GM23338 (cell line): ENCODE measurements at regions not wholly inside any gene's neighbourhood (a gene's known extent, or its start where the extent isn't known, plus 50 kb on each side); places are given as distances from the start of the nearest gene placed in this dataset.

Experiments
- CREB1 ChIP-seq: fragments of 250-450 bp; sonication (Bioruptor Pico); IDR thresholded peaks from 2 replicates; pipeline ENCODE4 v1.5.0; 2020; ENCODE audit warnings: low read depth, mild to moderate bottlenecking, moderate library complexity
- CTCF ChIP-seq, 2 experiments: fragments of 200-600 bp in 1 of 2; sonication (generic) in 1 of 2; conservative IDR thresholded peaks; 2 replicates each; pipeline versions ENCODE4 v1.5.1 to v1.6.1; 2016 to 2017; ENCODE audit warnings: antibody characterized with exemption in 2 of 2, low read depth in 2 of 2, mild to moderate bottlenecking in 2 of 2, moderate library complexity in 1 of 2
- ETS1 ChIP-seq: IDR thresholded peaks from 2 replicates; pipeline ENCODE4 v1.6.1; 2016; ENCODE audit warnings: antibody characterized with exemption
- EZH2 ChIP-seq: fragments of 200-600 bp; sonication (generic); IDR thresholded peaks from one replicate; pipeline ENCODE4 v1.8.0; 2017; ENCODE audit warnings: antibody characterized with exemption, mild to moderate bottlenecking, low read depth; ENCODE audit not compliant: unreplicated experiment
- EZH2phosphoT487 ChIP-seq: fragments of 200-600 bp; sonication (generic); IDR thresholded peaks from one replicate; pipeline ENCODE4 v1.8.1; 2018; ENCODE audit warnings: antibody characterized with exemption; ENCODE audit not compliant: unreplicated experiment
- JUNB ChIP-seq: IDR thresholded peaks from one replicate; pipeline ENCODE4 v1.6.1; 2016; ENCODE audit warnings: antibody characterized with exemption; ENCODE audit not compliant: unreplicated experiment
- POLR2AphosphoS5 ChIP-seq: IDR thresholded peaks from 2 replicates; pipeline ENCODE4 v1.6.1; 2016; ENCODE audit warnings: antibody characterized with exemption, low read depth
- REST ChIP-seq: IDR thresholded peaks from one replicate; pipeline ENCODE4 v1.6.1; 2018; ENCODE audit warnings: antibody characterized with exemption; ENCODE audit not compliant: unreplicated experiment

GRCh38 chr12:63308671-63309070 is 157.7 kb upstream of the AVPR1A start:
- TF ChIP-seq CTCF (conservative IDR thresholded peaks at IDR 0.05; ENCODE audit: low read depth in 2 of 2) (no peak), JUNB (no peak), EZH2phosphoT487 (no peak), POLR2AphosphoS5 (no peak), REST (no peak), EZH2 (no peak), CREB1 (CRISPR knock-in tag) (no peak), ETS1 (no peak)
